ENCODE measurements at regions not wholly inside any gene's neighbourhood (a gene's known extent, or its start where the extent isn't known, plus 50 kb on each side); places are given as distances from the start of the nearest gene placed in this dataset.

DNA sequence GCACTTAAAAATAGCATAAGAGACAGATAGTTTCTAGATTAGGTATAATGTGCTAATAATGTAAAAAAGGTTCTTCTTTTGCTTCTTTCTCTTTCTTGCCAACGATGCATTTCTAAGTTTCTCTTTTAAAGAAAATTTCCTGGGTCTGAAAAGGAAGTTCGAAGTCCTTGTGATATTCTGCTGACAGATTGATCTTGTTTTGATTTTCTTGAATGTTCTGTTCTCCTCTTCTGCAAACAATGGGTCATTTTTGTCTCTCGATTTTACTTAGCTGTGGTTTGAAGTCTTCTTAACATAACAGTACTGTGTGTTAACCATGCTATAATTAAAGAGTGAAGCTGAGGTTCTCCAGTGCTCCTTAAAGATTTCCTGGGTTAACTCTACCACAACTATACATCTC lies 61.1 kb upstream of the ACYP2 start:
- TF ChIP-seq TEAD4 (IDR thresholded peaks at IDR 0.05) (no peak), MAX (IDR thresholded peaks at IDR 0.05) (no peak), TCF12 (IDR thresholded peaks at IDR 0.05; ENCODE audit: low read depth) (no peak), TAF1 (IDR thresholded peaks at IDR 0.05; ENCODE audit: low read depth) (no peak), CREB1 (IDR thresholded peaks at IDR 0.05; ENCODE audit: low read depth) (no peak), RAD21 (IDR thresholded peaks at IDR 0.05; ENCODE audit: low read depth) (no peak), EGR1 (IDR thresholded peaks at IDR 0.05) (no peak), NFIC (IDR thresholded peaks at IDR 0.05) (no peak), ZBTB7A (IDR thresholded peaks at IDR 0.05; ENCODE audit: low read depth) (no peak), CEBPB (IDR thresholded peaks at IDR 0.05) (no peak), FOXM1 (IDR thresholded peaks at IDR 0.05; ENCODE audit: borderline replicate concordance, low read depth) (no peak), REST (IDR thresholded peaks at IDR 0.05; ENCODE audit: low read depth) (no peak)
- TF ChIP-seq, protein P1, sequence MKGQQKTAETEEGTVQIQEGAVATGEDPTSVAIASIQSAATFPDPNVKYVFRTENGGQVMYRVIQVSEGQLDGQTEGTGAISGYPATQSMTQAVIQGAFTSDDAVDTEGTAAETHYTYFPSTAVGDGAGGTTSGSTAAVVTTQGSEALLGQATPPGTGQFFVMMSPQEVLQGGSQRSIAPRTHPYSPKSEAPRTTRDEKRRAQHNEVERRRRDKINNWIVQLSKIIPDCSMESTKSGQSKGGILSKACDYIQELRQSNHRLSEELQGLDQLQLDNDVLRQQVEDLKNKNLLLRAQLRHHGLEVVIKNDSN (IDR thresholded peaks at IDR 0.05), result no peak

- TF ChIP-seq FOXM1 (IDR thresholded peaks at IDR 0.05; ENCODE audit: borderline replicate concordance, low read depth), result no peak
- no peak for TF ChIP-seq REST (IDR thresholded peaks at IDR 0.05; ENCODE audit: low read depth)
- TF ChIP-seq TCF12 (IDR thresholded peaks at IDR 0.05; ENCODE audit: low read depth), result no peak
- TF ChIP-seq YY1 (IDR thresholded peaks at IDR 0.05; ENCODE audit: low read depth), result no peak
- TF ChIP-seq TEAD4 (IDR thresholded peaks at IDR 0.05), result no peak
- TF ChIP-seq RAD21 (IDR thresholded peaks at IDR 0.05; ENCODE audit: low read depth), result no peak
- no peak for TF ChIP-seq EGR1 (IDR thresholded peaks at IDR 0.05)
- TF ChIP-seq MAX (IDR thresholded peaks at IDR 0.05), result no peak
- no peak for TF ChIP-seq EP300 (IDR thresholded peaks at IDR 0.05; ENCODE audit: borderline replicate concordance)
- no peak for TF ChIP-seq TAF1 (IDR thresholded peaks at IDR 0.05; ENCODE audit: low read depth)
- no peak for TF ChIP-seq CEBPB (IDR thresholded peaks at IDR 0.05)
- TF ChIP-seq CREB1 (IDR thresholded peaks at IDR 0.05; ENCODE audit: low read depth), result no peak
- TF ChIP-seq, protein P1 (IDR thresholded peaks at IDR 0.05), result no peak
- TF ChIP-seq NFIC (IDR thresholded peaks at IDR 0.05), result no peak
- TF ChIP-seq ZBTB7A (IDR thresholded peaks at IDR 0.05; ENCODE audit: low read depth), result no peak
Observed at GRCh38 chr2:54053830-54054229, 61.6 kb upstream of the ACYP2 start.

GRCh38 chr2:54052825-54053718 lies 62.3 kb upstream of the ACYP2 start:
- TF ChIP-seq RAD21 (IDR thresholded peaks at IDR 0.05; ENCODE audit: low read depth) (peak; percentile 51), TAF1 (IDR thresholded peaks at IDR 0.05; ENCODE audit: low read depth) (no peak)

GRCh38 chr2:54050445-54050844 lies 65.0 kb upstream of the ACYP2 start:
- TF ChIP-seq CEBPB (IDR thresholded peaks at IDR 0.05), result no peak
- TF ChIP-seq REST (IDR thresholded peaks at IDR 0.05; ENCODE audit: low read depth), result no peak
- TF ChIP-seq CREB1 (IDR thresholded peaks at IDR 0.05; ENCODE audit: low read depth), result no peak
- TF ChIP-seq FOXM1 (IDR thresholded peaks at IDR 0.05; ENCODE audit: borderline replicate concordance, low read depth), result no peak
- TF ChIP-seq ZBTB7A (IDR thresholded peaks at IDR 0.05; ENCODE audit: low read depth), result no peak
- TF ChIP-seq, protein P1 (IDR thresholded peaks at IDR 0.05), result no peak
- TF ChIP-seq MAX (IDR thresholded peaks at IDR 0.05), result no peak
- TF ChIP-seq TAF1 (IDR thresholded peaks at IDR 0.05; ENCODE audit: low read depth), result no peak
- TF ChIP-seq NFIC (IDR thresholded peaks at IDR 0.05), result no peak
